ENCODE measurements at regions not wholly inside any gene's neighbourhood (a gene's known extent, or its start where the extent isn't known, plus 50 kb on each side); places are given as distances from the start of the nearest gene placed in this dataset.

DNA sequence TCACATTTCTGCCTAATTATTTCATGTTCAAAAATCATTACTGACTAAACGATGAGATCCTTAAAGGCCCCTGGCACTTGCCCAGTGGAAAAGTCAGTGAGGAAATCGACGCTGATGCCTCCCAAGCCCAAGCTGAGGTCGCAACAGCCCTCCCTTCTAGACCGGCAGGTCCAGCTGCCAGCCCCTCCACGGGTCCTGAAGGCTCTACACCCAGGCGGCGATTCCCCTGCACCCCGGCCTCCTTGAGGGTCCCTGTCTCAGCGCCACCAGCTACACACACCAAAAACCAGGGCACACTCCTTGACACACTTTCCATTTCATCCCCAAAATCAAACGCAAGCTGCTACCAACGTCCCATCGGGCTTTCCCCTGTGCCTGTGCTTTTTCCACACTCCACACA lies 200.1 kb upstream of the RNF32 start:
- DNase-seq, result no peak

DNA sequence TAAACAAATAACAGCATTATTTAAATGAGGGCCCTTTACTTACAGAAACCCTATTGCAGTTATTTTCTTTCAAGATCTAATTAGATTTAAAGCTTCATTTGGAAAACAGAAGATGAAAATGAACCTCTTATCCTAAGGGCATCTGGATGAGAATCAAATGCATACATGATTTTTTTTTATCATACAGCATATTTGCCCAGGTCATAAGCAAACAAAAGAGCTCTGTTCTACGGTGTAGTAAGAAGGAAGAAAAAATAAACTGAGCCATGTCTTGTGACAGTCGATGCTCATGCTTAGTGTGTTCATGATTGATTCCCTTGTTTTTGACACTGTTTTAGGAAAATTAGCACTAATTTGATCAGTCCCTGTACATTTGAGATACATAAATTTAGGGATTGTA lies 202.6 kb upstream of the RNF32 start:
- no peak for DNase-seq

DNA sequence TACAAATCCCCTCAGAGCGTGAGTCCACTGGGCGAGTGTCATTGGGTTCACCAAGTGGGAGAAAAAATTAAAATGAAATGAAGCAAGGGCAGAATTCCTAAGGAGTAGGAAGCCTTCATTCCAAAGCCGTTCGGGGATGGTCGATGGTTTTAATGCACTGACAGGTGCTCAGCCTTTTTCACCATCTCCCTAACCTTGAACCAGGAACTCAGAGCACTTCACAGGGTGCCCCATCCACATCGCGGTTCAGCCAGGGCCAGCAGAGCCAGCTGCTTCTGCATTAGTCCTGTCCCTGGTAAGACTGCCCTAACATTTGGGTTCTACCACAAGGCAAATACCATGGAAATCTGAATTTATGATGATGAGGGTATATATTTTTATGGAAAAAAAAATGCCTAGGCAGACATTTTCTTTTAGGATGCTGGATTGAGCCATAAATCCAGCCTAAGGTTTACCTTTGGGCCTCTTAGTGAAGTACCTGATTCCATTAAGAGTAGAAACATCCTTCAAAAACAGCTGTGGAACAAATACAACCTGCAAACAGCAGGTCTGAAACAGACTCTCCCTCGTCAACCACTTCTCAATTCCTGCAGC lies 203.5 kb upstream of the RNF32 start:
- no peak for DNase-seq

DNA sequence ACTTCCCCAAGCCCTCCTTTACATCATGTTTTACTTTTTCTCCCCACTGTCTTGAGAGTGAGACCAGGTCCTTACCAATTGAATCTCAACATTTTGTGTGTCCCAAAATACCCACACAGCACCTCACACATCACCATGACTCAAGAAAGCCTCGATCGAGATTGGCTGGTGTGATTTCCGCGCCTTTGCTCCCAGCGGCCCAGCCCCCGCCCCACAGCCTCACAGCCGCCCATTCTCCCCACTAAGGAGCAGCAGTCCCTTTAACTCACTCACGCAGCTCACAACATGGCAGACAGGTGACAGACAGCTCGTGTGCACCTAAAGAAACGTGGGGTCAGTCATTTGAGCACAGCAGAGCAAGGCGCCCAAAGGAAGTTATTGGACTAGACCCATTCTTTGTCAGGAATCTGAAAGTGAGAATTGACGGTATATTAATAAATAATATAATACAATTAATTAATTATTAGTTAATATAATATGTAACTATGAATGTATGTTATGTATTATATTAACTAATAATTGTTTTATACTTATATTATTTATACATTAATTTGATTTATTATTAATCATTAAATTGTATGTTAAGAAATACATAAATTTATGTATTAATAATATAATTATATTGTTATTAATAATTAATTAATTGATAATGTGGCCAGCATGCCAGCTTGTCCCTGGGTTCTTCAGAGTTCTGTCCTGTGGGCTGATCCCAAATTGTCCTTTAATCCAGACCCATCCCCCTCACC lies 204.9 kb upstream of the RNF32 start:
- no peak for DNase-seq

DNA sequence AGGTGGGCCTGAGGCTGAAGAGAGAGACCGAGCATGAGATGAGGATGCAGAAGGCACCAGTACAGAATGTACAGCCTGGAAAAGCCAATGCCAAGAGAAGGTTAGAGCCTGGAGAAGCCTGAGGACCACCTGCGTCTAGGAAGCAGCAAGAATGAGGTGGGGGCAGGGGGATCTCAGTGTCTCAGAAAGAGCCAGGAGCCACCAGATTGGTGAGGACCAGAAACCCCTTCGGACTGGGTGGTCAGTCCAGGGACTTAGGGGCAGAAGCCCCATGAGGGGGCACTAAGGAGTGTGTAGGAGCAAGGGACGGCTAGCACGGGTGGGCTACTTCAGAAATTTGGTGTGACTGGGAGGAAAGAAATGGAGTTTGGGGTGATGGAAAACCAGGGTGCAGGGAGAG lies 205.9 kb upstream of the RNF32 start:
- DNase-seq, result no peak

DNA sequence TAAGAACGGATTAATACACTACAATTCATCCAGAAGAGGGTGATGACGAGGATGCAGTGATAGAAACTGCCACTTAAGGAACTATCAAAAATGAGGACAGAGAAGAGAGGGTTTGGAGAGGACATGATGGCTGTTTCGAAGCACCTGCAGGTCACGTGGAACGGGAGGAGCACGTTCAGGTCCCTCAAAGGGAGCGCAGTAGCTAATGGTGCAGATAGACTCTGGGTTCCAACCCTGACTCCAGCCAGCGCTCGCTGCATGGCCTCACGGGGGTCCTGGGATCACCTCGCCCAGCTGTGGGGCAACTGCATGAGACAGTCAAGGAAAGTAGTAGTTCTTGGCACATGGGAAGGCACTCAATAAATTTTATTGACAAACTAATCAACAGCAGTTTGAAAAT lies 208.6 kb upstream of the RNF32 start:
- DNase-seq, result no peak

DNA sequence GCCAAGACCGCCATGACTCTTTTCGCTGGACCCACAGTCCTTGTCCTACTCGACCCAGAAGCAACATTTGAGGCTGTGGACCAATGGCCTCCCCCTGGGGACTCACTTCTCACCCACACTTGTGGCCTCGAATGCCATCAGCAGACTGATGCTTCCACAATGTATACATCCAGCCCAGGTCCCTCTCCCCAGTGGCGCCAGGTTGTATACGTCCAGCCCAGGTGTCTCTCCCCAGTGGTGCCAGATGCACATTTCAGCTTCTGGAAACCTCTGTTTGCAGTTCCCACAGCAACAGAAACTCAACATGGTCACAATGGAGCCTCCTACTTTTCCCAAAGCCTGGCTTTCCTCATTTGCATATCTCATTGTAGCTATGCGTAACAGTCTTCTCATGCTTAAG lies 210.5 kb upstream of the RNF32 start:
- DNase-seq, result no peak

DNA sequence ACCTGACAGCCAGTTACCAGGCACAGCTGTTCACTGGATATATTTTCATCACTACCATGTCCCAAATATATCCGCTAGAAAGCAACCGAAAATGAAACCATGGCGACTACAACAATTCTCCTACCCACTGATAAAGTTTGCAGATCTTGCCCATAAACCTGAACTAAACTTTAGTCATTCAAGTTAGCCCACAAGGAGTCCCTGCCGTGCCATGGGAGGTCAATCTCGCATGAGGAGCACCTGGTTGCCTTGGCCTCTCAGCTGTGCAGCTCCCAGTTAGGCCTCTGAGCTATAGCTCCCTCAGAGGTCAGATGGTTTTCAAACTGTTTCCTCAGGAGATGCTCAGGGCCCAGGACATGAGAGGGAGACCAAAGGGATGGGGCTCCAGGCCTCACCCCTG lies 211.1 kb upstream of the RNF32 start:
- no peak for DNase-seq

DNA sequence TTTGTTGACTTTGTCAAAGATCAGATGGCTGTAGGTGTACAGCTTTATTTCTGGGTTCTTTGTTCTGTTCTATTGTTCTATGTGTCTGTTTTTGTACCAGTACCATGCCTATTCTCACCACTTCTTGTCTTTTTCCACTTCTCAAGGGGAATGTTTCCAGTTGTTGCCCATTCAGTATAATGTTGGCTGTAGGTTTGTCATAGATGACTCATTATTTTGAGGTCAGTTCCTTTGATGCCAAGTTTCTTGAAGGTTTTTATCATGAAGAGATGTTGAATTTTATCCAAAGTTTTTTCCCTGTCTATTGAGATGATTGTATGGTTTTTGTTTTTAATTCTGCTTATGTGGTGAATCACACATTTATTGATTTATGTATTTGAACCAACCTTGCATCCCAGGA lies 216.7 kb upstream of the RNF32 start:
- DNase-seq, result no peak

DNA sequence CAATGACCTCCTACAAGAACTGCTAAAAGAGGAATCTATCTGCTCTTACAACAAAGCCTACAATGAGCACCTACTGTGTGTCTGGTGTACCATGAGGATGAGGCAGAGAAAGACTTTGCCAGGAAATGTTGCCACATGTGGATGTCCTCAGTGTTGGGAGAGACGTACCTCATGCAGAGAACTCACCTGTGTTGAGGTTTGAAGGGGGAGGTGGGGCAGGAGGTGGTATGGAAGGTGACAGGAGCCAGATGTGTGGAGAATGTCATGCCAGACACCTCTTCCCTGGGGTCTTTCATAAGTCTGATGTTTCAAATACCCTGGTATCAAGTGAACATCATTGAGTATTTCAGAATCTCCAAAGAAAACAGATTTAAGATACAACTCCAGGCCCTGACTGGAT lies 220.1 kb upstream of the RNF32 start:
- DNase-seq, result no peak

DNA sequence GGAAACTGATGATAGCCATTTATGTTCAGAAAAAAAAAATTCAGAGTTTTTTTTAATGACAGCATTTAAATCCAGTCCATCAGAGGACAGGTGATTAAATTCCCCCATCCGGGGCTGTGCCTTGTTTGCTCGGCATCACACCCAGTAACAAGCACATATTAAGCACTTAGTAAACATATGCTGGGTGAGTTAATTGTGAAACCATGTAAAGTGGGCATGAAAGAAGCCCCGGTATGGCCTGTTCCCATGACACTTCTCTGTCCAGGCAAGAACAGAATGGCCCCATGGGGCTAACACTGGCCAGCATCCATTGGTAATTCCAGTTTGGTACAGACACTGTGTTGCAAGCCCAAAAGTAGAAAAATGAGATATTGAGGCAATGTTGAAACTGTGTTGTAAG lies 220.8 kb upstream of the RNF32 start:
- no peak for DNase-seq

DNA sequence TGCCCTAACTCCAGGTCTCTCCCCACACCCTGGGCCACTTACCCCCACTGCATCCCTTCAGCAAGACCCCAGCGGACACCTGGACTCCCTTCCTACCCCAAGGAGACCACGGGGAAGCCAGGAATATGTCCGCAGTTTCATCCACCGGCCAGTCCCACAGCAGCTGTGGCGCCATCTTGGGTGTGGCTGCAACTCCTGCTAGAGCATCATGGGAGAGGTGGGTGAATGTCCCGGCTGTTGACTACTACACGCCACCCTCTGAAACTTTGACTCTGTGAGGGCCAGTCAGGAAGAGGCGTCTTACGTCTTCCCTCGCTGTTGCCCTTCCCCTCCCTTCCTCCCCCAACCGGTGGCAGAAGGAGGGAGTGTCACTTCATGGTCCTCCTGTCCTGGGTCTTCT lies 238.3 kb upstream of the RNF32 start:
- DNase-seq, result no peak

DNA sequence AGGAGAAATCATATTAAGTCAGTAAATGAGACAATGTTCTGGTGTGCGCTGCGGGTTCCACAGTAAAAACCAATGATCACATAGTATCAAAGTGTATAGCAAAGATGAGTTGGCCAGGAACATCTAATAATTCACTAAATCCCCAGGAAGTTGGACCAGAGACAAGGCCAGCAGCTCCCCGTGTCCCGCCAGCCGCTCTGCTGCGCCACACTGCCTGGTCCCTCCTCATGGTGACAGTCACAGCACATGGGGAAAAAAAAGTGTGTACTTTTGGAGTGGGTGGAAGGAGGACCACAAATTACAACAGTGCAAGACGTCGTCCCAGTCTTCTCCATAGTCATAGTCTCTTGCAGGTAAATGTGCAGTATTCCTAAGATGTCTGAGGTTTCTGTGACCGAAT lies 239.0 kb upstream of the RNF32 start:
- DNase-seq, result no peak

DNA sequence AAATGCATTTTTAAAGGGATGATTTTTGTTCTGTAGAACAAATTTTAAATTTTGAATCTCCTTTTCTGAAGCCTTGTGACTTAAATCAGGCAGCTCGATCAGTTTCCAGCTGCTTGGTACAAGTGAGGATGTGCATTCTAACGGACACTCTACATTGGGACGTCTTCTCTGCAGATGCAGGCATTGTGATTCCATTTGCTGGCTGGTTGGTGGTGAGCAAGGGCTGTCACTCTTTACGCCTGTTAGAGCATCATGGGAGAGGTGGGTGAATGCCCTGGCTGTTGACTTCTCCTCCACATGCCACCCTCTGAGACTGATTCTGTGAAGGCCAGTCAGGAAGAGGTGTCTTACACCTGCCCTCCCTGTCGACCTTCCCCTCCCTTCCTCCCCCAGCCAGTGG lies 240.5 kb upstream of the RNF32 start:
- DNase-seq, result no peak

DNA sequence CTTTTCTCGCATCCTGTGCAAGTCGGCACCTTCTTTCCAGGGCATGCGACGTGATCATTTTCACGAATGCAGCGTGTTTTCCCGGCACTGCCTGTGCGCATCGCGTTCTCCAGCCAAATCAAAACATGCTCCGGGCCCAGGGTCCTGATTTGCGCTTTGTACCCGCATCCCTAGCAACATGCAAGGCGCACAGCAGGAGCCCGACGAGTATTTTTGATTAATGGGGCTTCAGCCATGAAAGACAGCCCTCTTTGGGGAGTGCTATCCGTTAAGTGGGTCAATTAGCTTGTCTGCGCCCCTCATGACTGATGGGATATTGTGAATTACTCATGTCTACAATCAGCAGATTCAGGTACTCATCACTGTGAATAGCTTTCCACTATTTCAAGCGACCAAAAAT lies 243.3 kb upstream of the RNF32 start:
- DNase-seq, result no peak

DNA sequence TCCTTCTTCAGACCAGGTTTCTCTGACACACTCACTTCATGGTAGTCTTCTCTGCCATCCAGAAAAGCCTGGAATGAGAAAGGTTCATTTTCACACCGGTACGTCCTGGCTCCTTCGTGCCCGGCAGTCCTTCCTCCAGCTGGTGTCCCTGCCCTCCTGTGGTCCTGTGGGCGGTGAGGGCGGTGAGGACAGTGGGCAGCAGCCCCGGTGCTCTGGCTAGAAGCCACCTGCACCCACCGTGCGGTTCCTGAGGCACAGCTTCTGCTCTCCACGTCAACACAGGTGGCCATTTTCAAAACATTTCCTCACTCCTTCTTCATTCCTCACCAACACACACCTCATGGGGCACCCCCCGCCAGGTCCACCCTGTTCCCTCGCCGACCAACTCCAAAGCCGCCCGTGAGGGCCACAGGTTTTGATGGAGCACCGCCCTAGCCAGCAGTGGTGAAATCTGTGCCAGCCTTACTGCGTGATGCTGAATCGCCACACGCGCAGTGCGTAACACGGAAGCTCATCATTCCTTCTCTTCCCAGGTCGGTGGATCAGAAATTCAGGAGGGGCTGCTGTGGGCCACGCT lies 251.4 kb upstream of the RNF32 start:
- DNase-seq, result no peak

DNA sequence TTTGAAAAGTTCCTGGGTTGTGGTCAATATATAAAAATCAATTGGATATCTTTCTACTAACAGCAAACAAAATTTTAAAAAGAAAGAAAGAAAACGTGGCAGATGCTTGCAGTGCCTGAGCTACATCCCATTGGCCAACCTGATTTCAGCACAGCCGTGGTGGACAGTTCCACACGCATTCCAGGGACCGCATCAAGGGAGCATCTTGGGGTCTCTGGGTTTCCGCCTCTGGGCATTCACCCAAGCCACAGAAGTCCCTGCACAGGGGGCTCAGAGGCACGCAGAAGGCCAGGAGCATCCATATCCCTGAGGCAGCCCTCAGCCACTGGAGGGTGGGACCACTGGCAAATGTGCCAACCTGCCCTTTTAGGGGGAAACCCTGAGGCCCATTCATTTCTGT lies 254.5 kb upstream of the RNF32 start:
- DNase-seq, result no peak

DNA sequence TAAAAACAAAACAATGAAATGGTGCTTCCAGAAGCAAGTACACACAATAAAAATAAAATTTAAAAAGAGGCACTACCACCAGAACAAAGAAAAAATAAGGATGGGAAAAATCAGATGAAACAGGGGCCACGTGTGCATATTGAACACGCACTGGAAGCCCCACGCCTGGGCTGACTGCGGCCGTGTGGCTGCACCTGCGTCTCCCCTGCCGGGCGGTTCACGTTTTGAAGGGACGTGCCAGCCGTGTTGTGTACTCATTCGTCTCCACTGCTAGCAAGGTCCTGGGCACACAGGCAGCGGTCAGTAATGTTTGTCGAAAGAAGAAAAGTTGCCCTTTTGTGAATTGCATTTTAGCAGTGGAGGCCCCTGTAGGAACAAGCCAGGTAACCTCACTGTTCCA lies 255.9 kb upstream of the RNF32 start:
- no peak for DNase-seq

DNA sequence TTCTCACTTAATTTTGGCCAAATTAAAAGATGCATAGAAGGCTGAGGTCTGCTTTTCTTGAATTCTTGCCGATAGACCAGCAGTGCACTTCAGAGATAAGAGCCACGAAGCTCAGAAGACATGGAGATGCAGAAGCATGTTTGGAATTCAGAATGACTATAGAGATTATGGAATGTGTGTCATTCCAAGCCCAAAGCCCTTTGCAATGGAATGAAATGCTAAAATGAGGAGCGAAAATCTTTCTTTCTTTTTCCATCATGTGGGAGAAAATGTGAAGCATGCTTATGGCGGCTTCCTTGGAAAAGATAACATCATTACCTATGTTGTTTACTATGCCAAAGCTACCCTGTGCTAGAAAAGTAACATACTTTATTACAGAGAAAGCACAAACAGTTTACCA lies 257.0 kb upstream of the RNF32 start:
- no peak for DNase-seq

DNA sequence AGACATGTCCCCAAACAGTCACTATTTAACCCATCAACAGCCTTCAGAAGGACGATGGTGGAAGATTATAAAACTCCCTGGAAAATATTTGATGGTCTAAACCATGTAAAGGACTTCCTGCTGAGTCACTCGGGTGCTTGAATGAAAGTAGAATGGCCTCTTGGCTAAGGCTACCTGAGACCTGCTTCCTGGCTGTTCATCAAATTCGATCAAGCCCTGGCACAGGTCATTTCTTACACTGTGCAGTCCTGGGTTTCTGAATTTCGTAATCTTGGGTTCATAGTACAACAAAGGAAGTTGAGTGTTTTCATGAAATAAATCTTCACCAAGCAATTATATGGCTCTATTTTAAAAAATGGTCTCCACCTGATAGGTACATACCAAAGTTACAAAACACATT lies 260.3 kb upstream of the RNF32 start:
- no peak for DNase-seq

DNA sequence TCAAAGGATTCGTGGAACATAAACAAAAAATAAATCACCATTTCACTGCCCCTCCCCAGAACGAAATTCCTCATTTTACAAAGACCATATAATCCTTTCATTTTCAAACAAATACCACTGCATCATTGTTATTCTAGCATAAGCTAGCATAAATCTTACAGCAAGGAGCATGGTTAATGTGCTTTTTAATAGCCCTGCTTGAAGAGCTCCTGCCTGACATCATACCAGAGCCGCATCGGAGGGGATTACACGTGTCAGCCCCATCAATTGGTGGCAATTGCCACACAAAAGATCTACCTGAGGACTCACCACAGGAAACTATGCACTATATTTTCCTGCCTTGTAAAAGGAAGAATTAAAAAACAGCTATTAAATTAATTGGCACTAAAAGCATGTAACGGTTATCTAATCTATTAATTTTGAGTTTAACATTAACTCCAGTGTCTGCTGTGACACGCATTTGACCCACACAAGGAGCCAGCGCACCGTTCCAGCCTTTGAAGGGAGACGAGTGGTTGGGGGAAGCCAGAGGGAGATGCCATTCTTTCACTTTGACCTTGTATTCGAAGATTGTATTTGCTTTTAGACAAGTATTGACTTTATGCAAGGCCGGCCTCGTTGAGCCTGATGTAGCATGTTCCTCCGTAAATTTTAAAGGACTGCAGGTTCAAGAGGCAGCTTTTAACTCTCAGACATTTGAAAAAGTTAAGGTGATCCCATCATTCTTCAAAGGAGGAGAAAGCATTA lies 261.1 kb upstream of the RNF32 start:
- no peak for DNase-seq

DNA sequence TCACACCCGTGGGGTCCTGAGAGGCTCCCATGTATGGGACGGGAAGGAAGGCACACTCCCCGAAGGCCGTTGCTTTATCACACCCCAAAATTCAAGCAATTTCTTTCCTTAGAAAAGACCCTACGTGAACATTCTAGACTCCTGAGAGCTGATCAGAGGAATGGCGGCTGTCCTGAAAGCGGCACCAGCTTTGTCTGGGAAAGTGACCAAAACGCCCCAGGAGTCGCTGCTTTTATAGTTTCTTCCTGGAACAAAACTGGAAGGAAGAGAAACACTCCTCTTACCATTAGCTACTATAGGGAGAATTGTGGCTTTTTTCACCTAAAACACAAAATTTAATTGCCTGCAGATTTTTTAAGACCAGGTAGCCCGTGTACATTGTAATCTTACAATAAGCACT lies 261.8 kb upstream of the RNF32 start:
- DNase-seq, result no peak

DNA sequence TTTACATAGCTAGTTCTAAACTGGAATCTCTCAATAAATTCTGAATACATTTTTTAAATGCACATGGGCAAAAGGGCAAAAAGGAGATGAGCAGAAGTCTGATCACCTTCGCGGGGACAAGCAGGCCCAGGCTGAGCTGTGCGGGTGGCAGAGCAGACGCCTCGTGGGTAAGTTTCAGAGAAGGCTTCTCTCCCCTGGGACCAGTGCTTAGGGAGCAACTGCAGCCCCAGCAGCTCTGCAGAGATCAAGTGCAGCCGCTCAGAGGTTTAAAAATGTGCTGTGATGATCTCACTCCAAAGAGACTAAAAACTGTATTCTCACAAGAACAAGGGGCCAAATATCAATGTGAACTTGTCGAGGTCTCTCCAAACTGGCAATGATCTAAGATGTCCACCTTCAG lies 264.3 kb upstream of the RNF32 start:
- no peak for DNase-seq

DNA sequence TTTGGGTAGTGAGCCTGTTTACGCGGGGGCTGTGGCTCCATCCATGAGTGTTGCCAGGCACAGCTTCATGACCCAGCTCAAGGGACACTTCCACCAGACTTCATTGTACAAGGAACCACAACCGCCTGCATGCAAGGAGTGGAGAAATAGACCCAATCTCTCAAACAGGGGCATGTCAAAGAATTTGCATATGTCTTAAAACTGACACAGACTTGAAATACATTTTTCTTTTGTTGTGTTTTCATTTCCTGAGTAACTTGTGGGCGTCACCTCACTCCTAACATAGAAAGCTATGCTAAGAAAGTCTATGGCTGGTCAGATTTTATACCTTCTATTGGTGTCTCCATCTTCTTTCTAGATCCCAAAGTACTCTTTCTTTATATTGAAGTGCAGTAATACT lies 266.2 kb upstream of the RNF32 start:
- DNase-seq, result no peak

Measured in MV-4-11 (cell line).